ENCODE measurements at regions not wholly inside any gene's neighbourhood (a gene's known extent, or its start where the extent isn't known, plus 50 kb on each side); places are given as distances from the start of the nearest gene placed in this dataset.

- TF ChIP-seq POLR2A (IDR thresholded peaks at IDR 0.05): no peak
- TF ChIP-seq EP300 (IDR thresholded peaks at IDR 0.05): no peak
These were observed 1948.5 kb upstream of the PCDH20 start for GRCh38 chr13:63364159-63364558.
